ENCODE measurements at regions not wholly inside any gene's neighbourhood (a gene's known extent, or its start where the extent isn't known, plus 50 kb on each side); places are given as distances from the start of the nearest gene placed in this dataset.

DNA sequence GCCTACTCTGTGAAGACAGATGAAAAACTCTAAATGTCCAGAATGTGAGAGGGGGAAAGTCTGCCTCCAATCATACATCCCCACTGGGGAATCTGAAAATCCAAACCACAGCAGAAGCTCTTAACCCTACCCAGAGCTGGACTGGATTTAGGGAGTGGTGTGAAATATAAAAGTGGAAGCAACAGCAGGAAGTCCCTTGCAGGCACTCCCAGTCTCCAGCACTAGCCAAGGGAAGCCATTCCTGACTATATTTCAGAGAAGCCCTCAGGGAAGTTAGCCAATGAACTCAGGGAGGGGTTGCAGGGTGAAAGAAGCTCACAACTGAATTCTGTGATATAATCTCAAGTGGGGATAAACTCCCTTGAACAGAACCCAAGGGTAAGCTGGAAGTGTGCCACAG is 51.5 kb downstream of the CRPPA start:
- TF ChIP-seq, protein P1, sequence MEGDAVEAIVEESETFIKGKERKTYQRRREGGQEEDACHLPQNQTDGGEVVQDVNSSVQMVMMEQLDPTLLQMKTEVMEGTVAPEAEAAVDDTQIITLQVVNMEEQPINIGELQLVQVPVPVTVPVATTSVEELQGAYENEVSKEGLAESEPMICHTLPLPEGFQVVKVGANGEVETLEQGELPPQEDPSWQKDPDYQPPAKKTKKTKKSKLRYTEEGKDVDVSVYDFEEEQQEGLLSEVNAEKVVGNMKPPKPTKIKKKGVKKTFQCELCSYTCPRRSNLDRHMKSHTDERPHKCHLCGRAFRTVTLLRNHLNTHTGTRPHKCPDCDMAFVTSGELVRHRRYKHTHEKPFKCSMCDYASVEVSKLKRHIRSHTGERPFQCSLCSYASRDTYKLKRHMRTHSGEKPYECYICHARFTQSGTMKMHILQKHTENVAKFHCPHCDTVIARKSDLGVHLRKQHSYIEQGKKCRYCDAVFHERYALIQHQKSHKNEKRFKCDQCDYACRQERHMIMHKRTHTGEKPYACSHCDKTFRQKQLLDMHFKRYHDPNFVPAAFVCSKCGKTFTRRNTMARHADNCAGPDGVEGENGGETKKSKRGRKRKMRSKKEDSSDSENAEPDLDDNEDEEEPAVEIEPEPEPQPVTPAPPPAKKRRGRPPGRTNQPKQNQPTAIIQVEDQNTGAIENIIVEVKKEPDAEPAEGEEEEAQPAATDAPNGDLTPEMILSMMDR (IDR thresholded peaks at IDR 0.05; ENCODE audit: low read length) = no peak
- TF ChIP-seq EZH2 (optimal IDR thresholded peaks at IDR 0.05; ENCODE audit: low read depth, low read length) = no peak
- TF ChIP-seq EZH2phosphoT487 (IDR thresholded peaks at IDR 0.05; ENCODE audit: low read length) = no peak

All from MM.1S (cell line).